Endothelial cell of umbilical vein (primary cell): ENCODE measurements at regions not wholly inside any gene's neighbourhood (a gene's known extent, or its start where the extent isn't known, plus 50 kb on each side); places are given as distances from the start of the nearest gene placed in this dataset.

ENCODE experiments used
- BruUV-seq: library from RNA; stranded (reverse); fragments of 400-500 nt; replicated peaks from 2 replicates; lab custom pipeline; 2021; lab: Mats Ljungman, UMichigan
- CTCF ChIA-PET: fragments of 300-600, 350-600 bp; sonication (Branson Sonifier 250); formaldehyde crosslinking; loops from one replicate; lab custom pipeline; 2021; ENCODE audit warnings: antibody characterized with exemption, inconsistent platforms; lab: Charles Lee
- POLR2A ChIA-PET: fragments of 300-600, 350-600 bp; sonication (Branson Sonifier 250); formaldehyde crosslinking; loops from one replicate; lab custom pipeline; 2021; ENCODE audit warnings: antibody characterized with exemption, inconsistent platforms; lab: Charles Lee
- DNase-seq: peaks from one replicate; pipeline ENCODE4 v3.0.0-alpha.2; 2011; ENCODE audit warnings: low read depth, low spot score
- FAIRE-seq: peaks from 2 replicates; lab custom pipeline; 2011; peaks lifted over from hg19 to GRCh38; lab: Jason Lieb, UNC
- H2AFZ ChIP-seq: 2 replicates; pipeline ENCODE4 v1.6.0; 2012; ENCODE audit warnings: low read depth, low read length, control low read depth, inconsistent platforms
- H3K27ac ChIP-seq: 2 replicates; pipeline ENCODE4 v1.5.1; 2011; ENCODE audit warnings: low read depth, mild to moderate bottlenecking, control low read depth, low read length, moderate library complexity; ENCODE audit not compliant: insufficient read depth
- H3K27me3 ChIP-seq, 2 experiments: 2 replicates each; pipeline versions ENCODE4 v1.6.0 to v1.6.1; 2011; ENCODE audit warnings: low read length in 2 of 2, mixed read lengths in 1 of 2; ENCODE audit not compliant: control insufficient read depth in 2 of 2, insufficient read depth in 2 of 2
- H3K36me3 ChIP-seq, 2 experiments: 2 replicates in 1 of 2; 3 replicates in 1 of 2; pipeline ENCODE4 v1.5.1; 2011; ENCODE audit warnings: low read length in 2 of 2, mild to moderate bottlenecking in 1 of 2, moderate library complexity in 1 of 2; ENCODE audit not compliant: control insufficient read depth in 2 of 2, insufficient read depth in 2 of 2; ENCODE audit errors: extremely low read depth in 1 of 2
- H3K4me1 ChIP-seq: 3 replicates; pipeline ENCODE4 v1.5.1; 2011; ENCODE audit warnings: mild to moderate bottlenecking, low read length; ENCODE audit not compliant: control insufficient read depth, insufficient read depth; ENCODE audit errors: extremely low read depth
- H3K4me2 ChIP-seq: 2 replicates; pipeline ENCODE4 v1.6.1; 2011; ENCODE audit warnings: low read length, control low read depth, mixed read lengths; ENCODE audit not compliant: insufficient read depth
- H3K4me3 ChIP-seq, 3 experiments: fragments of 200-600 bp in 1 of 3; sonication (generic), shearing (Covaris generic) in 1 of 3; replicated peaks in 1 of 3; 2 replicates each; pipeline ENCODE4 v1.5.1; 2011 to 2016; ENCODE audit warnings: control low read depth in 3 of 3, low read length in 3 of 3, mild to moderate bottlenecking in 2 of 3, inconsistent platforms in 1 of 3, low read depth in 1 of 3, moderate library complexity in 1 of 3; ENCODE audit not compliant: insufficient read depth in 1 of 3
- H3K79me2 ChIP-seq: 2 replicates; pipeline ENCODE4 v1.6.0; 2012; ENCODE audit warnings: low read length, inconsistent platforms; ENCODE audit not compliant: control insufficient read depth, insufficient read depth
- H3K9ac ChIP-seq: replicated peaks from 2 replicates; pipeline ENCODE3; 2011; ENCODE audit warnings: low read length, control low read depth; ENCODE audit not compliant: insufficient read depth; ENCODE audit errors: extremely low read depth
- H3K9me1 ChIP-seq: replicated peaks from 3 replicates; pipeline ENCODE4 v1.6.0; 2011; ENCODE audit warnings: mild to moderate bottlenecking, low read length; ENCODE audit not compliant: control insufficient read depth, insufficient read depth; ENCODE audit errors: extremely low read depth
- H3K9me3 ChIP-seq: replicated peaks from 2 replicates; pipeline ENCODE4 v1.5.1; 2012; ENCODE audit warnings: low read length, inconsistent platforms; ENCODE audit not compliant: control insufficient read depth, insufficient read depth
- H4K20me1 ChIP-seq: replicated peaks from 2 replicates; pipeline ENCODE3; 2011; ENCODE audit warnings: mild to moderate bottlenecking, low read length; ENCODE audit not compliant: control insufficient read depth, insufficient read depth; ENCODE audit errors: extremely low read depth
- CTCF ChIP-seq, 2 donors: IDR thresholded peaks; 1 replicate in 1 of 2; 2 replicates in 1 of 2; pipeline ENCODE4 v1.5.1; 2011; ENCODE audit warnings: low read length in 2 of 2, mild to moderate bottlenecking in 2 of 2, moderate library complexity in 2 of 2, control low read depth in 1 of 2, inconsistent platforms in 1 of 2, low read depth in 1 of 2; ENCODE audit not compliant: insufficient read depth in 1 of 2; ENCODE audit errors: extremely low read depth in 1 of 2
- EZH2 ChIP-seq: IDR thresholded peaks from 2 replicates; pipeline ENCODE4 v1.6.1; 2012; ENCODE audit warnings: borderline replicate concordance, low read depth, mild to moderate bottlenecking, moderate library complexity, low read length, inconsistent platforms; ENCODE audit not compliant: severe bottlenecking
- FOS ChIP-seq: IDR thresholded peaks from 2 replicates; pipeline ENCODE4 v1.6.1; 2011; ENCODE audit warnings: mild to moderate bottlenecking, low read length, moderate library complexity, borderline replicate concordance; ENCODE audit not compliant: insufficient read depth
- GATA2 ChIP-seq: IDR thresholded peaks from 2 replicates; pipeline ENCODE4 v1.7.0; 2011; ENCODE audit warnings: low read depth, mild to moderate bottlenecking, moderate library complexity, mixed read lengths, low read length; ENCODE audit not compliant: insufficient read length, insufficient read depth
- JUN ChIP-seq: IDR thresholded peaks from 2 replicates; pipeline ENCODE4 v1.6.1; 2011; ENCODE audit warnings: borderline replicate concordance, low read depth; ENCODE audit not compliant: insufficient read length, insufficient read depth
- MAX ChIP-seq: IDR thresholded peaks from 2 replicates; pipeline ENCODE4 v1.6.1; 2011; ENCODE audit not compliant: insufficient read depth, insufficient read length
- MYC ChIP-seq: IDR thresholded peaks from one replicate; pipeline ENCODE4 v1.6.1; 2011; ENCODE audit warnings: mild to moderate bottlenecking, low read depth, low read length
- POLR2A ChIP-seq: IDR thresholded peaks from 2 replicates; pipeline ENCODE4 v1.6.1; 2012; ENCODE audit warnings: low read depth, mild to moderate bottlenecking, control low read depth, low read length
- POLR2AphosphoS5 ChIP-seq: IDR thresholded peaks from 2 replicates; pipeline ENCODE4 v1.6.1; 2012; ENCODE audit warnings: low read depth, mild to moderate bottlenecking, control low read depth, low read length, moderate library complexity; ENCODE audit not compliant: insufficient read depth
- dilution Hi-C: fragments of 300-500 bp; cut with MboI; formaldehyde crosslinking; loops from one replicate; pipeline ENCODE4 v1.15.0; 2019; ENCODE audit warnings: low sequenced_read_pairs; ENCODE audit not compliant: extremely low pct_ligation_motif_present
- intact Hi-C: fragments of 100-400 bp; cut with micrococcal nuclease; formaldehyde crosslinking; loops from one replicate; pipeline ENCODE4 v1.10.0; 2022

- POLR2A ChIA-PET = no interaction called here
- Histone ChIP-seq H3K27me3 (no peaks in the 10 kb centered on the region), H3K4me3 (no peak overlapping the region), H2AFZ (no peak overlapping the region), H3K9me3 (no peaks in the 10 kb centered on the region), H3K9me1 (no peaks in the 10 kb centered on the region), H3K4me1 (peaks cover 24% of the 10 kb centered on the region), H3K79me2 (no peaks in the 10 kb centered on the region), H3K9ac (no peak overlapping the region), H4K20me1 (no peaks in the 10 kb centered on the region), H3K4me2 (no peak overlapping the region), H3K27ac (no peak overlapping the region), H3K36me3 (no peaks in the 10 kb centered on the region)
- FAIRE-seq (no peak), DNase-seq (no peak)
- intact Hi-C loops (no loop called here), dilution Hi-C loops (no loop called here)
- no TSS peak for BruUV-seq
- CTCF ChIA-PET = interaction anchor here (1.4 to 1.6 kb wide), 3 partner anchors 9 to 536 kb away, joined by 3 to 7 read pairs (median 4); no protein-coding TSS in a partner anchor
- TF ChIP-seq EZH2 (no peak), GATA2 (no peak), FOS (no peak), JUN (no peak), MAX (no peak), POLR2AphosphoS5 (no peak), MYC (no peak), CTCF (IDR thresholded peaks at IDR 0.05; ENCODE audit: extremely low read depth in 1 of 2, insufficient read depth in 1 of 2, low read depth in 1 of 2, low read length in 2 of 2) (no peak), POLR2A (no peak)
Observed at GRCh38 chr13:79807554-79807953, 326.6 kb downstream of the NDFIP2 start.
